ENCODE measurements at regions not wholly inside any gene's neighbourhood (a gene's known extent, or its start where the extent isn't known, plus 50 kb on each side); places are given as distances from the start of the nearest gene placed in this dataset.

GRCh38 chr12:65657635-65658034 is 166.6 kb upstream of the HMGA2 start:
- Histone ChIP-seq H3K36me3 (no peaks in the 10 kb centered on the region), H3K4me1 (peaks cover 0 to 6% (median 0%) of the 10 kb centered on the region in 3 donors), H3K9me3 (no peaks in the 10 kb centered on the region), H3K27me3 (no peaks in the 10 kb centered on the region), H3K27ac (no peak overlapping the region), H3K4me3 (no peak overlapping the region)
- no peak for TF ChIP-seq POLR2A (IDR thresholded peaks at IDR 0.05)
- TF ChIP-seq CTCF (IDR thresholded peaks at IDR 0.05) = no peak
- WGBS, 2 donors = 87 to 91% methylated on average over 1 of the region's 1 CpG
- DNase-seq = no peak
- intact Hi-C loops (cut with DNase I) = no loop called here

GRCh38 chr12:65658360-65658759 is 165.9 kb upstream of the HMGA2 start:
- Histone ChIP-seq H3K4me1 (peaks cover 0 to 6% (median 0%) of the 10 kb centered on the region in 3 donors), H3K4me3 (no peak overlapping the region), H3K27ac (no peak overlapping the region), H3K27me3 (no peaks in the 10 kb centered on the region), H3K9me3 (no peaks in the 10 kb centered on the region), H3K36me3 (no peaks in the 10 kb centered on the region)
- no peak for TF ChIP-seq POLR2A (IDR thresholded peaks at IDR 0.05)
- TF ChIP-seq CTCF (IDR thresholded peaks at IDR 0.05) = no peak
- WGBS, 2 donors = 81 to 92% methylated on average over 2 of the region's 2 CpGs
- intact Hi-C loops (cut with DNase I) = no loop called here
- no peak for DNase-seq

GRCh38 chr12:65659681-65660080 is 164.6 kb upstream of the HMGA2 start:
- no peak for TF ChIP-seq POLR2A (IDR thresholded peaks at IDR 0.05)
- no peak for TF ChIP-seq CTCF (IDR thresholded peaks at IDR 0.05)
- Histone ChIP-seq H3K9me3 (no peaks in the 10 kb centered on the region), H3K27me3 (no peaks in the 10 kb centered on the region), H3K36me3 (no peaks in the 10 kb centered on the region), H3K27ac (no peak overlapping the region), H3K4me1 (peaks cover 0 to 6% (median 0%) of the 10 kb centered on the region in 3 donors), H3K4me3 (no peak overlapping the region)
- 75 to 81% methylated on average over 1 of the region's 1 CpG for WGBS, 2 donors
- intact Hi-C loops (cut with DNase I) = no loop called here
- DNase-seq = no peak

GRCh38 chr12:65660096-65660495 is 164.2 kb upstream of the HMGA2 start:
- Histone ChIP-seq H3K9me3 (no peaks in the 10 kb centered on the region), H3K36me3 (no peaks in the 10 kb centered on the region), H3K27me3 (no peaks in the 10 kb centered on the region), H3K4me1 (peaks cover 0 to 6% (median 0%) of the 10 kb centered on the region in 3 donors), H3K4me3 (no peak overlapping the region), H3K27ac (no peak overlapping the region)
- TF ChIP-seq CTCF (IDR thresholded peaks at IDR 0.05) = no peak
- TF ChIP-seq POLR2A (IDR thresholded peaks at IDR 0.05) = no peak
- intact Hi-C loops (cut with DNase I) = no loop called here
- 71 to 77% methylated on average over 4 of the region's 4 CpGs for WGBS, 2 donors
- no peak for DNase-seq

- no peak overlapping the region for H3K27ac ChIP-seq
- TF ChIP-seq CTCF (IDR thresholded peaks at IDR 0.05) (no peak), POLR2A (IDR thresholded peaks at IDR 0.05) (no peak)
- 88 to 95% methylated on average over 7 of the region's 7 CpGs for WGBS, 2 donors
- H3K9me3 ChIP-seq = no peaks in the 10 kb centered on the region
- no peaks in the 10 kb centered on the region for H3K36me3 ChIP-seq
- intact Hi-C loops (cut with DNase I) = no loop called here
- DNase-seq = no peak
- H3K4me1 ChIP-seq = peaks cover 0 to 6% (median 0%) of the 10 kb centered on the region in 3 donors
- H3K4me3 ChIP-seq = no peak overlapping the region
- H3K27me3 ChIP-seq = no peaks in the 10 kb centered on the region
Observed at GRCh38 chr12:65660836-65661235, 163.4 kb upstream of the HMGA2 start.
